ENCODE measurements at regions not wholly inside any gene's neighbourhood (a gene's known extent, or its start where the extent isn't known, plus 50 kb on each side); places are given as distances from the start of the nearest gene placed in this dataset.

- no peak for FAIRE-seq
- H3K4me2 ChIP-seq (ENCODE audit: control insufficient read depth, extremely low read depth, insufficient read depth, low read depth, low read length), result no peak overlapping the region
- H3K9me1 ChIP-seq (ENCODE audit: control insufficient read depth, extremely low read depth, insufficient read depth, low read length), result no peaks in the 10 kb centered on the region
- no peaks in the 10 kb centered on the region for H3K9me3 ChIP-seq (ENCODE audit: control insufficient read depth, low read depth, low read length)
- DNase-seq (ENCODE audit: low read depth, low spot score), result no peak
- H3K36me3 ChIP-seq (ENCODE audit: control insufficient read depth in 2 of 2, extremely low read depth in 1 of 2, insufficient read depth in 2 of 2, low read length in 2 of 2), result no peaks in the 10 kb centered on the region
- no peak for TF ChIP-seq EZH2 (IDR thresholded peaks at IDR 0.05; ENCODE audit: low read length)
- TF ChIP-seq CTCF (optimal IDR thresholded peaks at IDR 0.05 in 1 of 3, IDR thresholded peaks at IDR 0.05 in 1 of 3, conservative IDR thresholded peaks at IDR 0.05 in 1 of 3; ENCODE audit: extremely low read depth in 1 of 3, insufficient read depth in 2 of 3, low read length in 3 of 3), result no peak
- H4K20me1 ChIP-seq (ENCODE audit: control insufficient read depth, extremely low read depth, insufficient read depth, low read length), result no peaks in the 10 kb centered on the region
- H3K4me1 ChIP-seq (ENCODE audit: control insufficient read depth, extremely low read depth, insufficient read depth, low read length), result no peaks in the 10 kb centered on the region
- dilution Hi-C loops (cut with MboI; ENCODE audit: extremely low pct_ligation_motif_present, low sequenced_read_pairs), result no loop called here
- no peaks in the 10 kb centered on the region for H3K27me3 ChIP-seq (ENCODE audit: control insufficient read depth, extremely low read depth, insufficient read depth, low read length)
- no peak overlapping the region for H2AFZ ChIP-seq (ENCODE audit: control insufficient read depth, low read length)
- H3K79me2 ChIP-seq (ENCODE audit: control insufficient read depth, insufficient read depth, low read length), result no peaks in the 10 kb centered on the region
- H3K9ac ChIP-seq (ENCODE audit: control insufficient read depth, extremely low read depth, insufficient read depth, low read length), result no peak overlapping the region
- H3K27ac ChIP-seq (ENCODE audit: control insufficient read depth, insufficient read depth, low read length), result no peak overlapping the region
- no peak overlapping the region for H3K4me3 ChIP-seq (ENCODE audit: control insufficient read depth in 2 of 3, extremely low read depth in 1 of 3, insufficient read depth in 2 of 3, low read depth in 1 of 3, low read length in 3 of 3)
Observed at GRCh38 chr3:18843983-18844382, 304.3 kb upstream of the KCNH8 start.

- no peak overlapping the region for H3K27ac ChIP-seq (ENCODE audit: control insufficient read depth, insufficient read depth, low read length)
- no peaks in the 10 kb centered on the region for H4K20me1 ChIP-seq (ENCODE audit: control insufficient read depth, extremely low read depth, insufficient read depth, low read length)
- no peak for TF ChIP-seq CTCF (optimal IDR thresholded peaks at IDR 0.05 in 1 of 3, IDR thresholded peaks at IDR 0.05 in 1 of 3, conservative IDR thresholded peaks at IDR 0.05 in 1 of 3; ENCODE audit: extremely low read depth in 1 of 3, insufficient read depth in 2 of 3, low read length in 3 of 3)
- TF ChIP-seq EZH2 (IDR thresholded peaks at IDR 0.05; ENCODE audit: low read length), result no peak
- H3K4me3 ChIP-seq (ENCODE audit: control insufficient read depth in 2 of 3, extremely low read depth in 1 of 3, insufficient read depth in 2 of 3, low read depth in 1 of 3, low read length in 3 of 3), result no peak overlapping the region
- FAIRE-seq (no peak), DNase-seq (ENCODE audit: low read depth, low spot score) (no peak)
- no peaks in the 10 kb centered on the region for H3K27me3 ChIP-seq (ENCODE audit: control insufficient read depth, extremely low read depth, insufficient read depth, low read length)
- dilution Hi-C loops (cut with MboI; ENCODE audit: extremely low pct_ligation_motif_present, low sequenced_read_pairs), result no loop called here
- no peaks in the 10 kb centered on the region for H3K36me3 ChIP-seq (ENCODE audit: control insufficient read depth in 2 of 2, extremely low read depth in 1 of 2, insufficient read depth in 2 of 2, low read length in 2 of 2)
- H3K9me1 ChIP-seq (ENCODE audit: control insufficient read depth, extremely low read depth, insufficient read depth, low read length), result no peaks in the 10 kb centered on the region
- H3K4me2 ChIP-seq (ENCODE audit: control insufficient read depth, extremely low read depth, insufficient read depth, low read depth, low read length), result no peak overlapping the region
- H3K9me3 ChIP-seq (ENCODE audit: control insufficient read depth, low read depth, low read length), result no peaks in the 10 kb centered on the region
- H3K9ac ChIP-seq (ENCODE audit: control insufficient read depth, extremely low read depth, insufficient read depth, low read length), result no peak overlapping the region
- no peaks in the 10 kb centered on the region for H3K4me1 ChIP-seq (ENCODE audit: control insufficient read depth, extremely low read depth, insufficient read depth, low read length)
- H2AFZ ChIP-seq (ENCODE audit: control insufficient read depth, low read length), result no peak overlapping the region
- H3K79me2 ChIP-seq (ENCODE audit: control insufficient read depth, insufficient read depth, low read length), result no peaks in the 10 kb centered on the region
Observed at GRCh38 chr3:18843188-18843587, 305.1 kb upstream of the KCNH8 start.

Measured in keratinocyte (primary cell).